Naive B cell (primary cell): ENCODE measurements at regions not wholly inside any gene's neighbourhood (a gene's known extent, or its start where the extent isn't known, plus 50 kb on each side); places are given as distances from the start of the nearest gene placed in this dataset.
A peak's percentile ranks its signal among the peaks of the same experiment; 100 is the strongest.

Experiments
- ATAC-seq, 2 donors: fragments of 150-1000 bp; cut with Tn5 transposase; 2 replicates each; pipeline ENCODE4 v1.10.0; 2021; ENCODE audit warnings: low read depth in 2 of 2, mild to moderate bottlenecking in 2 of 2, moderate library complexity in 2 of 2
- DNase-seq: peaks from one replicate; pipeline ENCODE4 v3.0.0; 2022
- H3K27ac Mint-ChIP-seq, 6 donors: one replicate each; pipeline ENCODE4 v1.8.0; 2020 to 2022; ENCODE audit warnings: mild to moderate bottlenecking in 6 of 6, mixed read lengths in 6 of 6, moderate library complexity in 5 of 6, inconsistent platforms in 2 of 6
- H3K27me3 Mint-ChIP-seq, 3 donors: one replicate each; pipeline ENCODE4 v1.8.0; 2021 to 2022; ENCODE audit warnings: mixed read lengths in 3 of 3, mild to moderate bottlenecking in 1 of 3
- H3K36me3 Mint-ChIP-seq, 2 donors: one replicate each; pipeline ENCODE4 v1.8.0; 2020 to 2022; ENCODE audit warnings: mixed read lengths in 2 of 2, inconsistent platforms in 1 of 2, mild to moderate bottlenecking in 1 of 2
- H3K4me1 Mint-ChIP-seq, 3 donors: one replicate each; pipeline ENCODE4 v1.8.0; 2020 to 2022; ENCODE audit warnings: mixed read lengths in 3 of 3, inconsistent platforms in 1 of 3, mild to moderate bottlenecking in 1 of 3, moderate library complexity in 1 of 3
- H3K4me3 Mint-ChIP-seq, 8 donors: one replicate each; pipeline ENCODE4 v1.8.0; 2020 to 2022; ENCODE audit warnings: mild to moderate bottlenecking in 8 of 8, mixed read lengths in 8 of 8, moderate library complexity in 8 of 8, inconsistent platforms in 2 of 8
- H3K9me3 Mint-ChIP-seq, 7 donors: one replicate each; pipeline ENCODE4 v1.8.0; 2020 to 2022; ENCODE audit warnings: mixed read lengths in 7 of 7, mild to moderate bottlenecking in 5 of 7, inconsistent platforms in 2 of 7, moderate library complexity in 1 of 7

- peak overlapping the region in 1 of 6 donors; percentile 6 for H3K27ac Mint-ChIP-seq
- DNase-seq (no peak), ATAC-seq (no peak)
- no peaks in the 10 kb centered on the region for H3K9me3 Mint-ChIP-seq
- no peaks in the 10 kb centered on the region for H3K36me3 Mint-ChIP-seq
- peaks cover 12 to 17% (median 14%) of the 10 kb centered on the region in 3 donors for H3K4me1 Mint-ChIP-seq
- peaks cover 20 to 42% (median 38%) of the 10 kb centered on the region in 3 donors for H3K27me3 Mint-ChIP-seq
- no peak overlapping the region for H3K4me3 Mint-ChIP-seq
Measured at GRCh38 chr22:48496226-48496845, 1331.3 kb downstream of the BRD1 start.

DNA sequence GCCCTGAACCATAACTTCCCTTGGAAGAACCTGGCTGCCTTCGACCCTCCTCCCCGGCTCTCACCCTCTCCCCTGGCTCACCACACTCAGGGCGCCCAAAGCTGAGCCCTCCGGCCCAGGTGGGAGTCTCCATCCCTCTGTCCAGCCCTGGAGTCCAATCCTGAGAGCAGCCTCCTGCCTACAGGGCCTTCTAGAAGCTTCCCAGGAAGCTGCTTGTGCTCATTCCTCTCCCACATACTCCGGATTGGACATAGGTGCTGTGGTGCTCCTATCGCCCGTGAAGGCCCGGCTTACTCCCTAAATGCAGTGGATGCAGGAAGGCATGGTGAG lies 1332.0 kb downstream of the BRD1 start:
- H3K36me3 Mint-ChIP-seq: no peaks in the 10 kb centered on the region
- H3K27me3 Mint-ChIP-seq: peaks cover 20 to 48% (median 44%) of the 10 kb centered on the region in 3 donors
- H3K9me3 Mint-ChIP-seq: no peaks in the 10 kb centered on the region
- ATAC-seq (no peak), DNase-seq (no peak)
- H3K27ac Mint-ChIP-seq: peak overlapping the region in 1 of 6 donors; percentile 20
- no peak overlapping the region for H3K4me3 Mint-ChIP-seq
- peaks cover 12 to 20% (median 20%) of the 10 kb centered on the region in 3 donors for H3K4me1 Mint-ChIP-seq

- H3K4me1 Mint-ChIP-seq: peaks cover 12 to 22% (median 20%) of the 10 kb centered on the region in 3 donors
- H3K4me3 Mint-ChIP-seq: peak overlapping the region in 1 of 8 donors; percentile 29
- H3K9me3 Mint-ChIP-seq: no peaks in the 10 kb centered on the region
- DNase-seq (no peak), ATAC-seq (no peak)
- H3K27me3 Mint-ChIP-seq: peaks cover 20 to 53% (median 49%) of the 10 kb centered on the region in 3 donors
- no peak overlapping the region for H3K27ac Mint-ChIP-seq
- no peaks in the 10 kb centered on the region for H3K36me3 Mint-ChIP-seq
Measured at GRCh38 chr22:48494968-48495750, 1332.5 kb downstream of the BRD1 start.

DNA sequence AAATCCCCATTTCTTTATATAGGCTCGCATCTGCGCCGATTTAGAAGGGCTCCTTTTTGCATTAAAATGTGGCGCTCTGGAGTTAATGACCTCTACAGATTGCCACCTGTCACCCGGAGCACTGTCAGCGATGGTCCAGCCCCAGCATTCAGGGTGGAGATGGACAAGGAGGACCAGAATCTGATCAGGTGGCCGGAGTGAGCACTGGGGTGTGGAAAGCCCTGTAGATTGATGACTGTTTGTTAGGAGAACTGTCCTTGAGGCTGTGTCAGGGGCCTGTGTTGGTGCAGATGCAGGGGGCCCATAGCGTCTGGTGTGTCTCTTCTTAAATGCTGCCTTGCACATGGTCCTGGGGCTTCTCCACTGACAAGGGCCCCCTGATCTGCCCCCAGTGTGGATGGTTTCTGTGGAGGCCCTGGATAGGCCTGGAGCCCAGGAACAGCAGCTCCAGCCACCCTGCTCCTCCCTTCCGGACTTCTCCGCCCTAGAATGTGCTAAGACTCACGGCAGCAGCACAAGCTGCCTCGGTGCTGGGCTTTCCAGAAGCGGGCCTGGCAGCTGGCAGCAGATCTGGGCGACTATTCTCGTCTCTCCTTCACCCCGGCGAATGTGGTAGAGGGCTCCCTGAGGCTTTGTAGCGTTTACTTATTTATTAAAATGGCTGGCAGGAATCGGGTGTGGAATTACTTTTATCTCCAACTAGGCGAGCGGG lies 1333.3 kb downstream of the BRD1 start:
- Mint-ChIP-seq H3K36me3 (no peaks in the 10 kb centered on the region), H3K27ac (peak overlapping the region in 2 of 6 donors; percentile 4 to 88), H3K9me3 (no peaks in the 10 kb centered on the region), H3K27me3 (peaks cover 20 to 53% (median 49%) of the 10 kb centered on the region in 3 donors), H3K4me3 (no peak overlapping the region), H3K4me1 (peaks cover 12 to 22% (median 20%) of the 10 kb centered on the region in 3 donors)
- ATAC-seq: no peak
- DNase-seq: no peak

GRCh38 chr22:48493733-48494132 lies 1333.9 kb downstream of the BRD1 start:
- DNase-seq (no peak), ATAC-seq (no peak)
- H3K36me3 Mint-ChIP-seq: no peaks in the 10 kb centered on the region
- peaks cover 17 to 54% (median 49%) of the 10 kb centered on the region in 3 donors for H3K27me3 Mint-ChIP-seq
- H3K4me1 Mint-ChIP-seq: peaks cover 8 to 22% (median 22%) of the 10 kb centered on the region in 3 donors
- no peaks in the 10 kb centered on the region for H3K9me3 Mint-ChIP-seq
- peak overlapping the region in 2 of 6 donors; percentile 4 to 67 for H3K27ac Mint-ChIP-seq
- no peak overlapping the region for H3K4me3 Mint-ChIP-seq

DNA sequence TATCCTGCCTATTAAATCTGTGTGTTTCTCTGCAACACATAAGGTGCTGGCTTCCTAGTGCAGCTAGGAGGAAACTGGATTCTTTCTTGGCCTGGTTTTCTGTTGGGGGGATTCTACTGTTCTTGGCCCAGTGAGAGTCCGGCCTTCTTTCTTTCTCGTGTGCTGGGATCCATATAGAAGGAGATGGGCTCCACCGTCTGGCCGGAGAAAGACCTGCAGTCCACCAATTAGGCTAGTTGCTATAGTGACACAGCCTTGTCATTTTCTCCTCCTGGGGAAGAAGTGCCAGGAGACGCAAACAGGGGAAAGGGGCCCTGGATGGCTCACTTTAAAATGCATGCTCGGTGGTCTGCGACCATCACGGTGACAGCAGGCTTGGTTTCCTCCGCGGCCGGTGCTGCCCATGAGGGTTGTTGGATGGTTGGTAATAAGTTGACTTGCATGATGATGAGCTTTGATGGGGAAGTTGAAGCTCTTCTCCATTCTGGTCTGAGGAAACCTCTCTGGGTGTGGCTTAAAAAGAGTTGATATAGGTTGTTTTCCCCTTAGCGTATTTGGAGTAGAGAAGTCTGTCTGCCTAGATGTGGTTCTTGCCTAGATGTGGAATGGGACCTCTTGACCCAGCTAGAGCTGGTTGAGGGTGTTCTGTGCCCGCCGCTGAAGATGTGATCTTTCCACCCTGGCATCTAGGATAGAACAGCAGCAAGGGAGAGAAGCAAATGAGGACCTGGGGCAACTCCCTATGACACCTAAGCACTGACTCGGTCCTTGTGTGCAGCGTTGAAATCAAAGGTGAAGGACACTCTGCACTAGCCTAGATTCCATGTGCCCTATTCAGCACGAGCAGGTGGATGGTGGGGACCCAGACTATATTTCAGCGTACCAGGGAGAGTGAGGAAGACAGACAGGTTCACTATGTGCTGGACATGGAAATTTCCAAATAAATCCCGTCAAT lies 1335.0 kb downstream of the BRD1 start:
- ATAC-seq: peak; percentile 51 to 61
- H3K27ac Mint-ChIP-seq: no peak overlapping the region
- H3K4me1 Mint-ChIP-seq: peaks cover 8 to 27% (median 22%) of the 10 kb centered on the region in 3 donors
- peak; percentile 43 for DNase-seq
- H3K27me3 Mint-ChIP-seq: peaks cover 26 to 65% (median 59%) of the 10 kb centered on the region in 3 donors
- peak overlapping the region in 3 of 8 donors; percentile 1 to 55 (median 54) for H3K4me3 Mint-ChIP-seq
- no peaks in the 10 kb centered on the region for H3K9me3 Mint-ChIP-seq
- no peaks in the 10 kb centered on the region for H3K36me3 Mint-ChIP-seq

DNA sequence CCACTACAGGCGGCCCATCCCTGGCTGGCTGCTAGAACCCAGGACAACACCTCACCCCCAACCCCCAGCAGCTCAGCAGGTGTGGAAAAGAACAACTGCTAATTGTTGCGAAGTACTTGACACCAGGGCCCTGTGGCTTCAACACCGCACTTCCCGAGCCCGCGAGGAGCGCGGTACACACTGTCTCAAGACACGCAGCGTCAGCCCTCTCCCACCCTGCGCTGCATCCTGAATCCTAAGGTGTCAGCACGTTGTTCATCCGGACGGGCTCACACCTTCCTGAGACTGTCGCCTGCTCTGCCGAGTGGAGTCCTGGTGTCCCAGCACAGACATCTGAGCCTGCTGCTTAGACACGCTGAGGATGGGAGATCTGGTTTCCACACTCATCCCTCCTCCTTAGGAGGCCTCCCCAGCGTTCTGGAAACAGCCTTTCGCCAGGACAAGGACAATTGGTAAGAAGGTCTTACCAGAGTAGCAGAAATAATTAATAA lies 1336.2 kb downstream of the BRD1 start:
- Mint-ChIP-seq H3K27ac (peak overlapping the region in 1 of 6 donors; percentile 13), H3K36me3 (no peaks in the 10 kb centered on the region), H3K27me3 (peaks cover 37 to 77% (median 71%) of the 10 kb centered on the region in 3 donors), H3K4me1 (peaks cover 8 to 27% (median 23%) of the 10 kb centered on the region in 3 donors), H3K9me3 (no peaks in the 10 kb centered on the region), H3K4me3 (peak overlapping the region in 4 of 8 donors; percentile 16 to 61 (median 56))
- no peak for ATAC-seq
- DNase-seq: no peak

GRCh38 chr22:48490500-48491411 lies 1336.9 kb downstream of the BRD1 start:
- Mint-ChIP-seq H3K27me3 (peaks cover 43 to 80% (median 72%) of the 10 kb centered on the region in 3 donors), H3K9me3 (no peaks in the 10 kb centered on the region), H3K36me3 (no peaks in the 10 kb centered on the region), H3K27ac (peak overlapping the region in 1 of 6 donors; percentile 13), H3K4me3 (peak overlapping the region in 6 of 8 donors; percentile 48 to 72 (median 58)), H3K4me1 (peaks cover 8 to 27% (median 26%) of the 10 kb centered on the region in 3 donors)
- no peak for ATAC-seq
- DNase-seq: no peak

DNA sequence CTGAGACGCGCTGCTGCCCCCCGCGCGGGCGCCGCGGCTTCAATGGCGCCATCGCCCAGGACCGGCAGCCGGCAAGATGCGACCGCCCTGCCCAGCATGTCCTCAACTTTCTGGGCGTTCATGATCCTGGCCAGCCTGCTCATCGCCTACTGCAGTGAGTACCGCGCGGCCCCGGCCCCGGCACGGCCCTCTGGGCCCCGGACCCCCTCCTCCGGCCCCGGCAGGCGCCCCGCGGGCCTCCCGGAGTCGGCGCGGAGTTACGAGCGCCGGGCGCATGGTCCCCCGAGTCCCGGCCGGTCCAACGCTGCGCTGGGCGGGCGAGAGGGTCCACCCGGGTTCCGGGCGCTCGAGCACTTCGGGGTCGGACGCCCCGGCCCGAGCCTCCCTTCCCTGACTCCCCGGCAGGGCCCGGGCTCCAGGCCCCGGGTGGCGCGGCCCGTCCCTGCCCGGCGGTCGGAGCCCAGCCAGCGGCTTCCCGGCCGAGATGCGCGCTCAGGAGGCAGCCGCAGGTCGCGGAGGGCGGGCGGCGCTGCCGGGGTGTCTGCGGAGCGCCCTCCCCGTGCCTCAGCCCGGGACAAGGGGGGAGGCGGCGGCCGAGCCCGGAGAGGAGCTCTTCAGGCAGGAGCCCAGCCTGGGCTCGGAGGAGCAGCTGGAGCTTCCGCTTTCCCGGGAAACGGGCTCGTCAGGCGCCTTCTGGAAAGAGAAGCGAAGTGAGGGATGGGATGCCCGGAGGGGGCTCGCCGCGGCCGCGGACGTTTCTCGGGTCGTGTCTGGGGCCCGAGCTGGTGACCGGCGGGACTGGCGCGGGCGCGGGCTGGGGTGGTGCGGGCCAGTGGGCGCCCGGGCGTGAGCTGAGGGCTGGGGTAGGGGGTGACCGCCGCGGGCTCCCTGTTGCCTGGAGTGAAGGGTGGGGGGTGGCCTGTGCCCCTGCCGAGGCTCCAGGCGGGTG lies 1337.8 kb downstream of the BRD1 start:
- H3K36me3 Mint-ChIP-seq: no peaks in the 10 kb centered on the region
- peaks cover 43 to 79% (median 74%) of the 10 kb centered on the region in 3 donors for H3K27me3 Mint-ChIP-seq
- DNase-seq (no peak), ATAC-seq (no peak)
- H3K9me3 Mint-ChIP-seq: no peaks in the 10 kb centered on the region
- peaks cover 8 to 29% (median 26%) of the 10 kb centered on the region in 3 donors for H3K4me1 Mint-ChIP-seq
- peak overlapping the region in 2 of 8 donors; percentile 48 to 55 for H3K4me3 Mint-ChIP-seq
- no peak overlapping the region for H3K27ac Mint-ChIP-seq

- ATAC-seq: no peak
- Mint-ChIP-seq H3K27ac (no peak overlapping the region), H3K36me3 (no peaks in the 10 kb centered on the region), H3K27me3 (peaks cover 40 to 75% (median 69%) of the 10 kb centered on the region in 3 donors), H3K4me1 (peaks cover 8 to 30% (median 26%) of the 10 kb centered on the region in 3 donors), H3K4me3 (peak overlapping the region; percentile 2 to 78 (median 47)), H3K9me3 (no peaks in the 10 kb centered on the region)
- no peak for DNase-seq
Measured at GRCh38 chr22:48488611-48489511, 1338.8 kb downstream of the BRD1 start.
